GM21360 (cell line): ENCODE measurements at regions not wholly inside any gene's neighbourhood (a gene's known extent, or its start where the extent isn't known, plus 50 kb on each side); places are given as distances from the start of the nearest gene placed in this dataset.
"Not testable (repeated sequence)": the region's sequence is repeated elsewhere in the genome, so short reads cannot be mapped to it uniquely, and the experiment has no call there.

Experiments used
- ATAC-seq: cut with Tn5 transposase; IDR thresholded peaks from one replicate; pipeline ENCODE4 v1.9.1; 2021; ENCODE audit warnings: mild to moderate bottlenecking, moderate library complexity; ENCODE audit not compliant: unreplicated experiment

DNA sequence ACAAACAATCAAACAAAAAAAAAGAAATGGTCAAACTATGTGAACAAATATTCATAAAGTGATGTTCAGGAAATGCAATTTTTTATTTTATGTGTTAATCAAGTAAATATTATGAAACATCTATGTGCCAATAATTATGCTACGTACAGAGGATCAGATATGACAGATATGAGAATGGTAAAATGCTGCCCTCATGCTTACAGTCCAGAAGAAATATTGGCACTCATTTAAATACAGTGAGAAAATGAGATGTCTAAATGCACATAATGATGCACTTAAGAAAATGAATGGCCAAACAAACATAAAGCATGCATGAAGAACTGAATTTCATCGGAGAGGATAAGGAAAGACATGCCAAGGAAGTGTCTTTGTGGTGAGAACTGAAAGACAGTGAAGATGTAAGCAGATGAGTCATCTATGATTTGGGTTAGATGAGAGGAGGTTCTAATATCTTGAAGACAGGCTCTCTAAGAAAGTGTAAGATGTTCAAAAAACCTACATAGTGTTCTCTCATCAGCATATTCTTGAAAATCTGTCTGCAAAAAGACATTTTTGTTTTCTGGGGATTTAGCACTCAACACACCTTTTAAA is 1231.1 kb upstream of the ACO1 start:
- peak; percentile 99 for ATAC-seq

DNA sequence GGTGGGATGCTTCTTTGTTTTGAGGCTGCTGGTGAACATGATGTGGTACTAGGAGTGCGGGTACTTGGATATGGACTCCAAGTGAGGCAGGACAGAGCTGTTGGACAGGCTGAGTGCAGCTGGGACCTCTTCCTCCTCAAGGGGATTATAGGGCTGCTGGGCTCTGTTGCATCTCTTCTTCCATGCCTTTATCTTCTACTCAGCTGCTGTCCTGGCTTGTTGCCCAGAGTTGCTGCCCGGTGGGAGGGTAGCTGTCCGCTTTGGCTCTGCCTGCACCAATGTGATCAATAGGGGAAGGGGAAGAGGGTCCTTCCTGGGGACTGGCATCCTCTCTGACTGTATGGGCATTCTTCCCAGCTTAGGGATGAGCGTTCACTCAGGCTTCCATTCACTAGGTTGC is 1217.9 kb upstream of the ACO1 start:
- ATAC-seq = no peak

DNA sequence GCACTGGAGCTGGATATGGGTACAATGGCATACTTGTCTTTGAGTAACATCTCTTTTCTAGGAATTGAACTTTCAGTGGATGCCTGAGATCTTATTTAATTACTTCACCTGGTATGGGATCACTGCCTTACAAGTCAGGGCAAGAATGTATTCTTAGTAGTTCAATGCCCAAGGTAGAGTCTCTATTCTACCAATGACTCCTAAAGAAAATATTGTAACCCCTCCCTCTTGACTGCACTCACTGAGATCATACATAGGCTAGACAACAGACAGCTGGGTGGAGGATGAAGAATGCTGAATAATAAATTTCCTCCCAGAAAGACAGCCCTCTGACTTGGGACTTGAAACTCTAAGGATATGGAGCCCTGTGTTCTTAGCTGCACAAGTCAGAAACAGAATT is 1216.3 kb upstream of the ACO1 start:
- ATAC-seq = no peak

DNA sequence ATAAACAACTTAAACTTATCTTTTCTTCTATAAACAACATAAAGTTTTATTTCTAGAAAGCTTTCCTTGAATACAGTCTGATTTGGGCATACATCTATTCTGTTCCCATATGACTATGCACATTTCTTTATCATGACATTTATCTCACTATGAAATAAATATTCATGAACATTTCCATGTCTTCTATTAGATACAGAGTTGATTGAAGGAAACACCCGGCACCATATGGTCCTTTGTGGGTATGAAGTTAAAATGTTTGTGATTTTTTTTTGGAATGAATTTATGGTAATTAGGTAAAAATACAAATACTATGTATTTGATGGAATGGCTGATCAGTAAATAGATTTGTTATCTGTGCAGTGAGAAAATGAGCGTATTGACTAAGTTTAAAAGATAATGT is 1209.8 kb upstream of the ACO1 start:
- ATAC-seq = no peak

GRCh38 chr9:31183866-31184265 is 1200.6 kb upstream of the ACO1 start:
- ATAC-seq = no peak

DNA sequence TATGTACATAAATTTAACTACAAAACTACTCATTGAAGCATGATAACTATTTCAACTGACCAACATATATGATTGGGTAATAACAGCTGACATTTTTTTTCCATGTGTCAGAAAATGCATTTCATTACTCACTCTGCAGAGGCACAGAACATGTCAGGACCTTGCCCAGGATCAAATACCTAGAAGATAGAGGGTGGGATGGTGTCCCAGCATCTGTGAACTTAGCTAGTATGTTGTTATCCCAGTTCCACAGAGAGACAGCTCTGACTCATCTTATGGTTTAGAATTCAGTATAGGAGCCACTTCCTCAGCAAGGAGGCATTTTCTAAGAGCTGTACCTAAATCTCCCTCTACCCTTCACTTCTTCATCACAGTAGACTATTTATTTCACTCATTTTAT is 1198.6 kb upstream of the ACO1 start:
- ATAC-seq = no peak

- no peak for ATAC-seq
Observed at GRCh38 chr9:31188496-31188895, 1195.9 kb upstream of the ACO1 start.

DNA sequence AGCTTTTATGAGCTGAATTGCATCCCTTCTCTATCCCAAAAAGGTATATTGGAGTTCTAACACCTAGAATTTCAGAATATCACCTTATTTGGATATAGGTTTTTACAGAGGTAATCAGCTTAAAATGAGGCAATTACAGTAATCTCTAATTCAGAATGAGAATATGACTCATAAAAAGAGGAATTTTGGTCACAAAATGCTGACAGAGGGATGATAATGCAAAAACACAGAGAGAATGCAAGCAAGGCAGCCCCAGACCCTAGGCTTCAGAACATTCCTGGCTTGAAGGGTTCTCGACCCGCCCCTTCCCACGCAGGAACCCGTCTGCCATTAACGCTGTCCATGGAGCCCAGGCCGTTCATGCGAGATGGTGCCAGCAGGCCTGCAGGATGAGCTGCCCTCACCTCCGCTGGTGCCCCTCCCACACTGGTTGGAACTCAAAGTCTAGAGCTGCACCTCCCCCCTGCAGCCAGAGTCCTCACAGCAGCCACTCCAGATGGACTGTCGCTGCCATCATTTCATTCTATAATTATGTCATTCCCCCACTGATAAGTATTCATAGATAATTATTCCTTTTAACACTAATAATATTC is 1173.4 kb upstream of the ACO1 start:
- ATAC-seq = no peak

- ATAC-seq = not testable (repeated sequence)
Observed at GRCh38 chr9:31229976-31230375, 1154.5 kb upstream of the ACO1 start.

GRCh38 chr9:31232485-31232884 is 1152.0 kb upstream of the ACO1 start:
- no peak for ATAC-seq

DNA sequence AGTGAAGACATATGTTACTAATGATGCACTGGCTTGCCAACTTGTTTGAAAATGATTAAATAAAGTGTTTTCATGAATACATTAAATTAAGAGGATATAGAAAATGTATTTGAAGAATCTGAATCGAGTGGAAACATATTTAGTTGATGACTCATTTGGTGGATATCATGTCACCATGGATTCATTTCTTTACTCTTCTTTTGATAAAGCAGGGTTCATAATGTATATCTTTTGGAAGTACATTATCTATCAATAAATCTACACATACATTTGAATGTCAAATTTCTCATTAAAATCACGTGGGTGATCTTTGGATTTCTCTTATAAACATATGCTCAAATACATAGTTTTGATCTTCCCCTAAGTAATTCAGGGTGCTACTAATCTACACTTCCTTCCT is 1148.1 kb upstream of the ACO1 start:
- no peak for ATAC-seq

GRCh38 chr9:31243386-31243785 is 1141.1 kb upstream of the ACO1 start:
- no peak for ATAC-seq

GRCh38 chr9:31248156-31248555 is 1136.3 kb upstream of the ACO1 start:
- ATAC-seq = no peak

- ATAC-seq = no peak
Observed at GRCh38 chr9:31251386-31251785, 1133.1 kb upstream of the ACO1 start.

DNA sequence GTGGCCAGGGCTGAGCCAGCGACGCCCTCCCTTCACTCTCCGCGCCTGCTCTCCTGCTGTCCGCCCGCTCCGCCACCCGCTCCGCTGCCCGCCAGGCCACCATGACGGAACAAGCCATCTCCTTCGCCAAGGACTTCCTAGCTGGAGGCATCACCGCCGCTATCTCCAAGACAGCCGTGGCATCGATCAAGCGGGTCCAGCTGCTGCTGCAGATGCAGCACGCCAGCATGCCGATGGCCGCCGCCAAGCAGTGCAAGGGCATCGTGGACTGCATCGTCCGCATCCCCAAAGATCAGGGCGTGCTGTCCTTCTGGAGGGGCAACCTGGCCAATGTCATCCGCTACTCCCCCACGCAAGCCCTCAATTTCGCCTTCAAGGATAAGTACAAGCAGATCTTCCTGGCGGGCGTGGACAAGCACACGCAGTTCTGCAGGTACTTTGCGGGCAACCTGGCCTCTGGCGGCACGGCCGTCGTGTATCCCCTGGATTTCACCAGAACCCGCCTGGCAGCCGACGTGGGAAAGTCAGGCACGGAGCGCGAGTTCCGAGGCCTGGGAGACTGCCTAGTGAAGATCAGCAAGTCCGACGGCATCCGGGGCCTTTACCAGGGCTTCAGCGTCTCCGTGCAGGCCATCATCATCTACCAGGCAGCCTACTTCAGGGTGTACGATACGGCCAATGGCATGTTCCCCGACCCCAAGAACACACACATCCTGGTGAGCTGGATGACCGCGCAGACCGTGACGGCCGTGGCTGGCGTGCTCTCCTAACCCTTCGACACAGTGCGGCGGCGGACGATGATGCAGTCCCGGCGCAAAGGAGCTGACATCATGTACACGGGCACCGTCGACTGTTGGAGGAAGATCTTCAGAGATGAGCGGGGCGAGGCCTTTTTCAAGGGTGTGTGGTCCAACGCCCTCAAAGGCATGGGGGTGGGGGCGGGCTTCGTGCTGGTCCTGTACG is 1130.4 kb upstream of the ACO1 start:
- no peak for ATAC-seq

- ATAC-seq = no peak
Observed at GRCh38 chr9:31255211-31255610, 1129.2 kb upstream of the ACO1 start.

GRCh38 chr9:31259824-31260223 is 1124.6 kb upstream of the ACO1 start:
- ATAC-seq = no peak

- ATAC-seq = no peak
Observed at GRCh38 chr9:31272456-31273295, 1111.8 kb upstream of the ACO1 start.

DNA sequence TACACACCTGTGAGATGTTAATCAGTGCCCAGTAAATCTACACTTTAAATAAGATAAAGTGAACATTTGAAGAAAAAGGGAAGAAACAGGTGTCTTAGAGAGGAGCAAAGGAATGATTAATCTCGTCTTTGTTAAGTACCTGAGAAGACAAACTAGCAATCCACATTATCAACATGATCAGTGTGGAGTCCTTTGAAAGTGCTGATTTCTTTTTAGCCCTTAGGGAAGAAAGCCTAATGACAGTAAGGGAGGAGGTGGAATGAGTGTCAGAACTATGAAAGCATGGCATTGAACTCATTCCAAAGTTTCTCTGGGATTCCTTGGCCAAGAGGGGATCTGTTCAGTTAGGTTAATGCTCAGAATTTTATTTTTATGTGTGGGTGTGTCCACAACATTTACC is 1109.0 kb upstream of the ACO1 start:
- no peak for ATAC-seq

- no peak for ATAC-seq
Observed at GRCh38 chr9:31290731-31291130, 1093.7 kb upstream of the ACO1 start.
